Stimulated activated CD8-positive, alpha-beta memory T cell treated with anti-CD3 and anti-CD28 coated beads, Interleukin-12 subunit alpha, Interleukin-12 subunit beta, amount 100 ng/mL, for 24 hours (primary cell): ENCODE measurements at regions not wholly inside any gene's neighbourhood (a gene's known extent, or its start where the extent isn't known, plus 50 kb on each side); places are given as distances from the start of the nearest gene placed in this dataset.

Experiments
- DNase-seq: peaks from one replicate; pipeline ENCODE4 v3.0.0-alpha.2; 2020; ENCODE audit errors: extremely low read depth

DNA sequence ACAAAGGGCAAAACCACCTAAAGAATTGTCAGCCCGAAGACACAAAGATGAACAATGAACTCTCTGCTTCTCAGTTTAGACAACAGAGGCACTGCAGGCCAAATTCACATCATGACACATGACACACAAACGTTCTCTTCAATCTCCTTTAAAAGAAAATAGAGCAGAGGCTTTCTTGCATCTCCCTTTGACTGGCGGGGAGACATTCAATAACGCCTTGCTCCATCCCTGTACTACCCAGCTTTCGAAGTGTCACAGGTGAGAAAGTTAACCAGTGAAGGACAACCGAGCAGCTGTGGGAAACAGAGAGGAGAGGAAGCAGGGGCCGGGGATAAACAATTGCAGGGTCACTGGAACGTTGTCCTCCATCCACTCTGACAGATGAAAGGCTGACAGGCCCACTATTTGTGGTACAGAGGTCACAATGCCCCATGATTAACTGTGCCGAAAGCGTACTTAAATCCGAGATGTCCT is 130.8 kb downstream of the PHLDA1 start:
- DNase-seq: no peak

- DNase-seq: no peak
Measured at GRCh38 chr12:75900226-75900625, 131.3 kb downstream of the PHLDA1 start.

GRCh38 chr12:75894965-75895754 is 136.4 kb downstream of the PHLDA1 start:
- no peak for DNase-seq

DNA sequence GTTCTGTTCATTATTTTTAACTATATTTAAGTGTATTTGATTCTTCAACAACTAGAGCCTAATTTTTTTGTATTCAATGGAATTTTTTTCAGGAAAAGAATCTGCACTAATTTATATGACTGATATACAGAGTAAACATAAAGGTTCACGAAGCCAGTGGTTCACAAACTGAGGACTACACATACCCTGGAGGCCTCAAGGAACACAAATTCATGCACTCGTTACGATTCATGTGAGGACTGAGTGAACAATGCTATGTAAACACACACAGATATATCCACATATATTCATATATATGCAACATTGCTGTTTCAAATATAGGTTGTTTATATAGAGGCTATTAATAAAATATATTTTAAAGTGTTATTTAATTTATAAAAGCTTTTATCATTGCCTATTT is 137.8 kb downstream of the PHLDA1 start:
- no peak for DNase-seq

- DNase-seq: no peak
Measured at GRCh38 chr12:75892731-75893408, 138.7 kb downstream of the PHLDA1 start.

DNA sequence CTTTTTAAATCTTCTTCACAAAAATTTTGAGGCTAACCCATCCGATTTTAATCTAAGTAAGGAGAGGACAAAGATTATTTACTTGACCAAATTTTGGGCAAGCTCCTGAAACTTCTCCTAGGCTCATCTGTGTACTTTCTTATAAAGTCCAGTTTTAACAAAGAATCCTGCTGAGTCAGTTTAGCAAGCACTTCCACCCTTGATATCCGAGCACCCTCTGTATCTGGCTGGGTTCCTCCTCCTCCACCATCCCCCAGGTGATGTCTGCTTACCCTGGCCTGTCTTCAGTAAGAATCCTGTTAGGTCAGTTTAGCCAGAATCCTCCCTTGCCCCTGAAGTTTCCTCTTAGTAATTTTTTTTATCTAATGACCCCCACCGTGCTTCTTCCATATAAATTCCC is 140.5 kb downstream of the PHLDA1 start:
- DNase-seq: no peak

GRCh38 chr12:75890660-75891059 is 140.9 kb downstream of the PHLDA1 start:
- DNase-seq: no peak

GRCh38 chr12:75890141-75890540 is 141.4 kb downstream of the PHLDA1 start:
- no peak for DNase-seq

DNA sequence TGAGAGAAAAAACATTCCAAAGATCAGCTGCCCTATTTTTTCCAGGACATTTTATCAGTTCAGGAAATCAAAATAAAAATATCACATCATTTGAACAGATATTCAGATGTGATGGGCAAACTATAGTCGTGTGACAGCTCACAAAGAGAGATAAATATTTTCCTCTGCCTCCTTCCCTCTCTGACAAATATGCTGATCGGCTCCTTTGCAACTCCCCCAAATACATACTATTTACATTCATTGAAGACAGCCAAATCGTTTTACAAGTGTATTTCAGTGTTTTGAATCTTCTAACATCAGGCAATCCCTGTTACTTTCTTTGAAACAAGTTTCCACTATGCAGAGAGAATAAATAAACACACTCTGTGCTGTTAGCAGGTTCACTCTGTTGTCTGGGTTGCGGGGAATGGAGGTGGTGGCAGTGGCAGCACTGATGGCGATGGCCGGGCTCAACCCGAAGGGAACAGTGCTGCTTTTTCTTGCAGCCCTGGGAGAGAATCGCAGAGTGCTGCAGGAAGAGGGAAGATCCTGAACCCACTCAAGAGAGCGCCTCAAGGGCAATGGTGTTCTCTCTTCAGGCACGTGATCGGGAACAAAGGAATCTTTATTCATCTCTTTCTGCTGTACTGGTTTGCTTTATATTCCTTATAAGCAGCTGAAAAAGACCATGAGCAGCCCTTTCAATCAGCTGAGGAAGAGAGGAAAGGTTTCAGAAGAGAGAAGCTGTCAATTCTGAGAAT is 142.5 kb downstream of the PHLDA1 start:
- no peak for DNase-seq

GRCh38 chr12:75888399-75888798 is 143.2 kb downstream of the PHLDA1 start:
- no peak for DNase-seq

DNA sequence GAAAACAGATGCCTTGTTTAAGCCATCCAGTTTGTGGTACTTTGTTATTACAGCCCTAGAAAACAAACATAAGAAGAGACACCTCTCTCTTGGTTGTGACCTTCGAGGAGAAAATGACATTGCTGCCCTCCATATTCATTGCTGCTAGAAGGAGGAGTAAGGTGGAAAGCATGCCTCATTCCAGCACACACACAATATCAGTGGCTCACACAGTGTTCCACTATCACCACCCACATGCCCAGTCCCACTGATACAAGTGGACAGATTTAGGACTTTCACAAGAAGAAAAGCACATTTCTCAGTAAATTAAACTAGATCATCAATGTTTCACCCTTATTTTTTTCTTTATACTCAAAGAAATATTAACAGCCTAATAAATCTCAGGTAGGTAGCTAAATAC is 143.6 kb downstream of the PHLDA1 start:
- no peak for DNase-seq

GRCh38 chr12:75884465-75884985 is 147.1 kb downstream of the PHLDA1 start:
- no peak for DNase-seq

DNA sequence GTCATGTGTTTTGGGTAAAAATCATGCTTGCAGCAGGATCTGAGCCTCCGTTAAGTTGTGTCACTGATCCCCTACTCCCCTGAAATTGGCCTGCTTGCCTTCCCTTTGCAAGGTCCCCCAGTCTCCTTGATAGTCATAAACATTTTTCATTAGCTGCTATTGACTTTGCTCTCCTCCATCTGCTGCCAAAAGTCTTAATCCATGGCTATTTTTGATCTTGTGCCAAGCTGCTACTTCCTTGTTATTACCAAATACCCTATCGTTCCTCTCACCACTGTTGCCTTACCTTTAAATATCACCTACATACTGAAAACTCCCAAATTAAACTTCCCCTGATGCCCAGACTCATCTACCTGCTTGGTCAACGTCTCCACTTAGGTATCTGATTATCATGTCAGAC is 148.3 kb downstream of the PHLDA1 start:
- DNase-seq: no peak

DNA sequence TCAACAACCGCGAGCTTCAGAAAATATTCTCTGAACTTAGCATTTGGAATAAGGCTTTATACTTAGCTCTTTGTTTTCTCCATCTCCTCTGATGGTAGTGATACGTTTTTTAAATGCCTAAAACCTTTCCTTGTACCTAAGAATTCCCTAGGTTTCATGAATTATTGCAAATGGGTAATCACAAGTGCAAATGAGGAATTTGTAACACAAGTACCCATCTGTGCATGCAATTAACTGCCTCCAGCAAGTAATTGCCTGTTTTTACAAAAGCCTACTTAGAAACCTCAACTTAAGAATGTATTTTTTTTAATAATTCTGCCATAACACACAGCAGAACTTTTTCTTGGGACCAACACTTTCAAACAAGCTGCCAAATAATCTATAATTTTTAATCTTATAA is 149.2 kb downstream of the PHLDA1 start:
- DNase-seq: no peak

GRCh38 chr12:75881920-75882319 is 149.7 kb downstream of the PHLDA1 start:
- no peak for DNase-seq

GRCh38 chr12:75877763-75878621 is 153.6 kb downstream of the PHLDA1 start:
- DNase-seq: no peak

- no peak for DNase-seq
Measured at GRCh38 chr12:75876832-75877762, 154.5 kb downstream of the PHLDA1 start.

DNA sequence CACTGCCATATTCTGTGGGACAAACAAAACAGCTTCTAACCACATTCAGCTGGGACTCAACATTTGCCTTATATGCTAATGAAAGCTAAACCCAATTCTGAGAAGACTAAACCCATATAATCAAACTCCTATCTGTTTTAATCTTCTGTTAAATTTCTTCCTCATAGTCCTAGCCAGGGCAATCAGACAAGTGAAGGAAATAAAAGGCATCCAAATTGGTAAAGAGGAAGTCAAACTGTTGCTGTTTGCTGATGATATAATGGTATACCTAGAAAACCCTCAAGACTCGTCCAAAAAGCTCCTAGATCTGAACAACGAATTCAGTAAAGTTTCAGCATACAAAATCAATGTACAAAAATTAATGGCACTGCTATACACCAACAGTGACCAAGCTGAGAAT is 157.1 kb downstream of the PHLDA1 start:
- no peak for DNase-seq

GRCh38 chr12:75872762-75873161 is 158.8 kb downstream of the PHLDA1 start:
- DNase-seq: no peak

DNA sequence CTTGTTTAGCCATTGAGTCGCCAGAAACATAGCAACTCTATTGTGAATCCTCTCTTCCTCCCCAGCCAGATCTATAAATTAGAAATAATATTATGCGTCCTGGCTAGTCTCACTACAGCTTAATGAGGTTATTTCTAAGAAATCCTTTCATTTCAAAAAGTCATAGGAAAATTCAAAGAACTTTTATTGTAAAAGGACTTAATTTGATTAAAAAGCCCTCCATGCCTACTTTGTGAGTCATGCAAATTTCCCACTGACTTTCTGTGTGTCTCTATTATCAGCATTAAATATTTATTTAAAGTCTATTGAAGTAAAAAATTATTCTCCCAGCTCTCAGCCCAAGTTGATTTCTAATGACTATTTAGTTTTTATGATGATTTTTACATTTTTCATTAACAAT is 160.7 kb downstream of the PHLDA1 start:
- DNase-seq: no peak
